ENCODE measurements at regions not wholly inside any gene's neighbourhood (a gene's known extent, or its start where the extent isn't known, plus 50 kb on each side); places are given as distances from the start of the nearest gene placed in this dataset.
A peak's percentile ranks its signal among the peaks of the same experiment; 100 is the strongest.
"Not testable (repeated sequence)": the region's sequence is repeated elsewhere in the genome, so short reads cannot be mapped to it uniquely, and the experiment has no call there.

- ATAC-seq, result peak; percentile 88 to 90
- intact Hi-C loops (cut with DNase I; ENCODE audit: low total_unique reads), result loop anchor here (2.0 kb wide), 1 partner anchor 238 kb away; the partner anchor contains the start of gene LSM5
- in situ Hi-C loops (cut with MboI; ENCODE audit: low sequenced_read_pairs in 4 of 4), result not testable (repeated sequence)
Measured at GRCh38 chr7:32728412-32729334, 162.9 kb downstream of the KBTBD2 start.

GRCh38 chr7:32727483-32728411 is 163.8 kb downstream of the KBTBD2 start:
- peak; percentile 2 to 11 for DNase-seq
- ATAC-seq, result peak; percentile 65 to 71

More at GRCh38 chr7:32728412-32729334, 162.9 kb downstream of the KBTBD2 start:
- H3K27ac ChIP-seq, result peak overlapping the region; percentile 74 to 86 (median 84)
- DNase-seq, result peak; percentile 13 to 60
- not testable (repeated sequence) for H3K36me3 ChIP-seq, H3K9me3 ChIP-seq, H3K27me3 ChIP-seq
- peak overlapping the region; percentile 68 to 91 (median 78) for H3K4me3 ChIP-seq
- TF ChIP-seq POLR2A (IDR thresholded peaks at IDR 0.05), result peak in 1 of 2 donors; percentile 34
- H3K4me1 ChIP-seq, result peaks cover 6 to 15% of the 10 kb centered on the region in 2 donors

GRCh38 chr7:32722837-32723236 is 168.7 kb downstream of the KBTBD2 start:
- ATAC-seq; DNase-seq; H3K9me3 ChIP-seq; in situ Hi-C loops (cut with MboI; ENCODE audit: low sequenced_read_pairs in 4 of 4); H3K36me3 ChIP-seq; H3K4me3 ChIP-seq; H3K27me3 ChIP-seq; intact Hi-C loops (cut with DNase I; ENCODE audit: low total_unique reads); H3K27ac ChIP-seq: not testable (repeated sequence)
- peaks cover 6 to 10% of the 10 kb centered on the region in 2 donors for H3K4me1 ChIP-seq

More at GRCh38 chr7:32727483-32728411, 163.8 kb downstream of the KBTBD2 start:
- Histone ChIP-seq H3K27ac (peak overlapping the region; percentile 74 to 86 (median 84)), H3K4me1 (peaks cover 6 to 15% of the 10 kb centered on the region in 2 donors), H3K4me3 (peak overlapping the region; percentile 68 to 91 (median 78))
- H3K36me3 ChIP-seq; H3K27me3 ChIP-seq; H3K9me3 ChIP-seq; in situ Hi-C loops (cut with MboI; ENCODE audit: low sequenced_read_pairs in 4 of 4): not testable (repeated sequence)
- intact Hi-C loops (cut with DNase I; ENCODE audit: low total_unique reads), result loop anchor here (2.0 kb wide), 1 partner anchor 237 kb away; the partner anchor contains the start of gene LSM5

- no peak for DNase-seq
- Histone ChIP-seq H3K4me3 (no peak overlapping the region), H3K27me3 (no peaks in the 10 kb centered on the region), H3K27ac (no peak overlapping the region), H3K9me3 (no peaks in the 10 kb centered on the region), H3K4me1 (no peaks in the 10 kb centered on the region), H3K36me3 (no peaks in the 10 kb centered on the region)
- in situ Hi-C loops (cut with MboI; ENCODE audit: low sequenced_read_pairs in 4 of 4), result no loop called here
- intact Hi-C loops (cut with DNase I; ENCODE audit: low total_unique reads), result no loop called here
- TF ChIP-seq CTCF (IDR thresholded peaks at IDR 0.05 in 4 of 5, conservative IDR thresholded peaks at IDR 0.05 in 1 of 5) (no peak), POLR2A (IDR thresholded peaks at IDR 0.05) (no peak)
- ATAC-seq, result no peak
Measured at GRCh38 chr7:32694182-32694581, 197.4 kb downstream of the KBTBD2 start.

GRCh38 chr7:32691965-32692815 is 196.9 kb downstream of the AVL9 start:
- in situ Hi-C loops (cut with MboI; ENCODE audit: low sequenced_read_pairs in 4 of 4); H3K27ac ChIP-seq; intact Hi-C loops (cut with DNase I; ENCODE audit: low total_unique reads): not testable (repeated sequence)

GRCh38 chr7:32688092-32688491 is 192.8 kb downstream of the AVL9 start:
- intact Hi-C loops (cut with DNase I; ENCODE audit: low total_unique reads); H3K36me3 ChIP-seq; DNase-seq; H3K4me1 ChIP-seq; H3K27ac ChIP-seq; H3K27me3 ChIP-seq; H3K9me3 ChIP-seq; ATAC-seq; in situ Hi-C loops (cut with MboI; ENCODE audit: low sequenced_read_pairs in 4 of 4); H3K4me3 ChIP-seq: not testable (repeated sequence)

More at GRCh38 chr7:32691965-32692815, 196.9 kb downstream of the AVL9 start:
- not testable (repeated sequence) for DNase-seq, H3K9me3 ChIP-seq, H3K36me3 ChIP-seq, ATAC-seq, H3K27me3 ChIP-seq, H3K4me1 ChIP-seq, H3K4me3 ChIP-seq

Data from gastrocnemius medialis (tissue), 4 donors.